Lower leg skin (tissue), 3 donors: ENCODE measurements at regions not wholly inside any gene's neighbourhood (a gene's known extent, or its start where the extent isn't known, plus 50 kb on each side); places are given as distances from the start of the nearest gene placed in this dataset.

ENCODE experiments used
- POLR2A ChIP-seq, 2 donors: fragments of 450-650 bp; IDR thresholded peaks; one replicate each; pipeline ENCODE4 v1.6.1; 2016 to 2017; ENCODE audit warnings: antibody characterized with exemption in 2 of 2, mild to moderate bottlenecking in 1 of 2, moderate library complexity in 1 of 2
- TF ChIP-seq, protein P1 (sequence below), 3 donors: fragments of 450-650 bp; IDR thresholded peaks; one replicate each; pipeline ENCODE4 v1.5.1; 2016; ENCODE audit warnings: antibody characterized with exemption in 3 of 3, mild to moderate bottlenecking in 3 of 3, moderate library complexity in 2 of 3

DNA sequence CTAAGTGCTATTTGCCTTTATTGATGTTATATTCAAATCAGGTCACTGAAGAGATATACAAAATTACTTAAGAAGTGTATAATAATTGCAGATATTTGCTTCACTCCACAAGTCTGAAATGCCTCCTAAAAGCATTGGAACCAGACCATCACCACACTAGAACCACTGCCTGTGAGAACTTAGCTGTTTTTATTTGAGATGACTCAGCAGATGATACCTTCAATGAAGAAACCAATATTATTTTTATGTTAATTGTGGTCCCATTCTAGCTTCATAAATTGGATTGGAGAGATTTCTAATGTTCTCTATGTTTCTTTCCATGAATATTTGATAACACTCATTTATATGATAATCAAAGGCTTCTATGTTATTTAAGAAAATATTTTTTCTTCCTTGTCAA lies 740.6 kb downstream of the KCNT2 start:
- TF ChIP-seq, protein P1, sequence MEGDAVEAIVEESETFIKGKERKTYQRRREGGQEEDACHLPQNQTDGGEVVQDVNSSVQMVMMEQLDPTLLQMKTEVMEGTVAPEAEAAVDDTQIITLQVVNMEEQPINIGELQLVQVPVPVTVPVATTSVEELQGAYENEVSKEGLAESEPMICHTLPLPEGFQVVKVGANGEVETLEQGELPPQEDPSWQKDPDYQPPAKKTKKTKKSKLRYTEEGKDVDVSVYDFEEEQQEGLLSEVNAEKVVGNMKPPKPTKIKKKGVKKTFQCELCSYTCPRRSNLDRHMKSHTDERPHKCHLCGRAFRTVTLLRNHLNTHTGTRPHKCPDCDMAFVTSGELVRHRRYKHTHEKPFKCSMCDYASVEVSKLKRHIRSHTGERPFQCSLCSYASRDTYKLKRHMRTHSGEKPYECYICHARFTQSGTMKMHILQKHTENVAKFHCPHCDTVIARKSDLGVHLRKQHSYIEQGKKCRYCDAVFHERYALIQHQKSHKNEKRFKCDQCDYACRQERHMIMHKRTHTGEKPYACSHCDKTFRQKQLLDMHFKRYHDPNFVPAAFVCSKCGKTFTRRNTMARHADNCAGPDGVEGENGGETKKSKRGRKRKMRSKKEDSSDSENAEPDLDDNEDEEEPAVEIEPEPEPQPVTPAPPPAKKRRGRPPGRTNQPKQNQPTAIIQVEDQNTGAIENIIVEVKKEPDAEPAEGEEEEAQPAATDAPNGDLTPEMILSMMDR (IDR thresholded peaks at IDR 0.05), result no peak
- no peak for TF ChIP-seq POLR2A (IDR thresholded peaks at IDR 0.05)
